ENCODE measurements at regions not wholly inside any gene's neighbourhood (a gene's known extent, or its start where the extent isn't known, plus 50 kb on each side); places are given as distances from the start of the nearest gene placed in this dataset.

DNA sequence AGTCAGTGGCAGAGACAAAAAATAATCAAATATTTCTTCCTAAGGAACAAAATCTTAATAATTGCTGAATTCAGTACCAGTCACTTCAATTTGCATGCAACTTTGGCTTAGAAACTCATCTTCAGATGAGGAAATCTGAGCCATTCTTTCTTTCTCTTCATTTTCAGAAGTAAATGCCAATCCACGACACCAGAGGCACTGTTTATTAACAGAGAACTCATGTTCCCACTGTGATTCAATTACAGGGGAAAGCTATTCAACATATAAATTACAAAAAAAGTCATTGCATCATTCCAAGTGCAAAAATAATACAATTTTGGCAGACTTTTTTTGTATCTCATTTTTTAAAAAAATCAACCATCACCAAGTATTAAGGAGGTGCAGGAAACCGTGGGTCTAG lies 816.1 kb upstream of the TMEM132C start:
- no peak overlapping the region for H3K27ac ChIP-seq (ENCODE audit: low read depth, low read length, poor library complexity, severe bottlenecking)
- no peaks in the 10 kb centered on the region for H3F3A ChIP-seq (ENCODE audit: insufficient read depth, low read length)
- no peak overlapping the region for H3K4me3 ChIP-seq (ENCODE audit: low read depth, low read length, poor library complexity, severe bottlenecking)
- TF ChIP-seq, protein P1, sequence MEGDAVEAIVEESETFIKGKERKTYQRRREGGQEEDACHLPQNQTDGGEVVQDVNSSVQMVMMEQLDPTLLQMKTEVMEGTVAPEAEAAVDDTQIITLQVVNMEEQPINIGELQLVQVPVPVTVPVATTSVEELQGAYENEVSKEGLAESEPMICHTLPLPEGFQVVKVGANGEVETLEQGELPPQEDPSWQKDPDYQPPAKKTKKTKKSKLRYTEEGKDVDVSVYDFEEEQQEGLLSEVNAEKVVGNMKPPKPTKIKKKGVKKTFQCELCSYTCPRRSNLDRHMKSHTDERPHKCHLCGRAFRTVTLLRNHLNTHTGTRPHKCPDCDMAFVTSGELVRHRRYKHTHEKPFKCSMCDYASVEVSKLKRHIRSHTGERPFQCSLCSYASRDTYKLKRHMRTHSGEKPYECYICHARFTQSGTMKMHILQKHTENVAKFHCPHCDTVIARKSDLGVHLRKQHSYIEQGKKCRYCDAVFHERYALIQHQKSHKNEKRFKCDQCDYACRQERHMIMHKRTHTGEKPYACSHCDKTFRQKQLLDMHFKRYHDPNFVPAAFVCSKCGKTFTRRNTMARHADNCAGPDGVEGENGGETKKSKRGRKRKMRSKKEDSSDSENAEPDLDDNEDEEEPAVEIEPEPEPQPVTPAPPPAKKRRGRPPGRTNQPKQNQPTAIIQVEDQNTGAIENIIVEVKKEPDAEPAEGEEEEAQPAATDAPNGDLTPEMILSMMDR (IDR thresholded peaks at IDR 0.05; ENCODE audit: low read length): no peak
- no peak for TF ChIP-seq EZH2 (IDR thresholded peaks at IDR 0.05; ENCODE audit: borderline replicate concordance, low read length)
- no peaks in the 10 kb centered on the region for H3K27me3 ChIP-seq (ENCODE audit: insufficient read depth, low read length)
- no peak overlapping the region for H3K9ac ChIP-seq (ENCODE audit: low read length)
- no peaks in the 10 kb centered on the region for H3K9me3 ChIP-seq (ENCODE audit: low read length)
- no peaks in the 10 kb centered on the region for H3K4me1 ChIP-seq (ENCODE audit: insufficient read depth, low read length, severe bottlenecking)
- no peaks in the 10 kb centered on the region for H3K79me2 ChIP-seq (ENCODE audit: insufficient read depth, low read length)
- H4K20me1 ChIP-seq (ENCODE audit: insufficient read depth, low read length): no peaks in the 10 kb centered on the region
- H3K4me2 ChIP-seq (ENCODE audit: low read length): no peak overlapping the region
- no peaks in the 10 kb centered on the region for H3K36me3 ChIP-seq (ENCODE audit: insufficient read depth, low read length)
- H3K9me2 ChIP-seq (ENCODE audit: low read depth, low read length): no peaks in the 10 kb centered on the region
- H2AFZ ChIP-seq (ENCODE audit: low read length): no peak overlapping the region

DNA sequence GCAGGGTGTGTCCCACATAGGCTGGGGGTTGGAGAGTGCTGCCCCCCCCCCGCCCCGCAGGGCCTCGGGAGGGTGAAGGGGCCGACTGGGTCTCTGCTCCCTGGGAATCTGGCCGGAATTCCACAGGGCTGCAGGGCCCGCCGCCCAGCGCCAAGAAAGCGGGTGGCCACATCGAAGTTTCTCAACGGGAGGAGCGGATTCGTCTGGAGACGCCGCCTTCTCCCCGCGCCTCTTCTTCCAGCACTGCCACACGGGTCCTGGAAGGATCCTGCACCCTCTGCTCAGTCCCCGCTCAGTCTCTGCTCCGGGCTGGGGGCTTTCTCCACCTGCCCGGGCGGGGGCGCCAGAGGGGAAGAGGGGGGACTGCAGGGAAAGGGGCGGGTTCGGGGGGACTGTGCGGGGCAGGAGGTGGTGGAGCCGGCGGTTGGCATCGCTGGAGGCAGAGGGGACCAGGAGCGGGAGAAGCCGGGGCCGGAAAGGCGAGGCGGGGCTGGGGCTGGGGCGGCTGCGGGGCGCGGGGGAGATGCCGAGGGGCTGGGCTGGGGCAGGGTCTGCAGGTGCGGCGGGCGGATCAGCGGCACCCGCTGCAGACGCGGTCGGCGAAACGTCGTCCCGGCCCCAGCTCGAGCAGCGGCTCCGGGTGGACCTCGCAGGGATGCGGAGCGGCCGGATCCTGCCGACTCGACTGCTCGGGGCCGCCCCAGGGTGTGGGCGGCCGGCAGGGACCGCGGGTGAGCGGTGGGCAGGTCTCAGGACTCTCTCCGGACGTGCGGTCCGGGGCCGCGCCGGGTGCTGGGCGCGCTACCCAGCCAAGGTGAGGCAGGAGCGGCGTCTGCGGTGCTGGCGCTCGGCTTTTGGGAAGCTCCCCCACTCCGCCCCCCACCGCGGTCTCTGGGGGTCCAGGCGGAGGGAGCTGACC lies 811.4 kb upstream of the TMEM132C start:
- no peaks in the 10 kb centered on the region for H3K9me3 ChIP-seq (ENCODE audit: low read length)
- no peaks in the 10 kb centered on the region for H3K9me2 ChIP-seq (ENCODE audit: low read depth, low read length)
- no peaks in the 10 kb centered on the region for H4K20me1 ChIP-seq (ENCODE audit: insufficient read depth, low read length)
- H3F3A ChIP-seq (ENCODE audit: insufficient read depth, low read length): no peaks in the 10 kb centered on the region
- no peaks in the 10 kb centered on the region for H3K4me1 ChIP-seq (ENCODE audit: insufficient read depth, low read length, severe bottlenecking)
- no peaks in the 10 kb centered on the region for H3K79me2 ChIP-seq (ENCODE audit: insufficient read depth, low read length)
- no peak overlapping the region for H3K4me2 ChIP-seq (ENCODE audit: low read length)
- no peak overlapping the region for H3K27ac ChIP-seq (ENCODE audit: low read depth, low read length, poor library complexity, severe bottlenecking)
- no peak overlapping the region for H3K9ac ChIP-seq (ENCODE audit: low read length)
- TF ChIP-seq, protein P1 (IDR thresholded peaks at IDR 0.05; ENCODE audit: low read length): no peak
- no peak for TF ChIP-seq EZH2 (IDR thresholded peaks at IDR 0.05; ENCODE audit: borderline replicate concordance, low read length)
- H3K36me3 ChIP-seq (ENCODE audit: insufficient read depth, low read length): no peaks in the 10 kb centered on the region
- no peaks in the 10 kb centered on the region for H3K27me3 ChIP-seq (ENCODE audit: insufficient read depth, low read length)
- no peak overlapping the region for H2AFZ ChIP-seq (ENCODE audit: low read length)
- no peak overlapping the region for H3K4me3 ChIP-seq (ENCODE audit: low read depth, low read length, poor library complexity, severe bottlenecking)

DNA sequence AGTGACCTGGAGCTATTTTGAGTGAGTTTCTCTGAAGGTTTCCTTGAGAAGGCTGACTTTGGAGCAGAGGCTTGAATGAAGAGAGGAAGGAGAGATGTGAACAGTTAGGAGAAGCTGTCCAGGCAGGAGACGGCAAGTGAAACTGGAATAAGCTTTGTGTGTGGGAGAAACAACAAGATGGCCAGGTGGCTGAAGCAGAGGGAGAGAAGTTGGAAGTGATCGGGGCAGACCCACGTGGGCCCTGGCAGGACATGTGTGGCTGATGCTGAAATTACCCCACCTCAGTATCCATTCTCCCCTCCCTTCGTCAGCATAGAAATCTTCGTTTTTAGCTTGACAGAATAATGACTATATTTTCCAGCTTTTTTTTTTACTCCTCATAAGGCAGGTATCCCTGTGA lies 809.2 kb upstream of the TMEM132C start:
- H3F3A ChIP-seq (ENCODE audit: insufficient read depth, low read length): no peaks in the 10 kb centered on the region
- H3K9ac ChIP-seq (ENCODE audit: low read length): no peak overlapping the region
- H3K4me3 ChIP-seq (ENCODE audit: low read depth, low read length, poor library complexity, severe bottlenecking): no peak overlapping the region
- no peaks in the 10 kb centered on the region for H3K9me3 ChIP-seq (ENCODE audit: low read length)
- TF ChIP-seq, protein P1 (IDR thresholded peaks at IDR 0.05; ENCODE audit: low read length): no peak
- no peaks in the 10 kb centered on the region for H3K4me1 ChIP-seq (ENCODE audit: insufficient read depth, low read length, severe bottlenecking)
- no peaks in the 10 kb centered on the region for H3K9me2 ChIP-seq (ENCODE audit: low read depth, low read length)
- H2AFZ ChIP-seq (ENCODE audit: low read length): no peak overlapping the region
- H3K4me2 ChIP-seq (ENCODE audit: low read length): no peak overlapping the region
- H4K20me1 ChIP-seq (ENCODE audit: insufficient read depth, low read length): no peaks in the 10 kb centered on the region
- no peaks in the 10 kb centered on the region for H3K27me3 ChIP-seq (ENCODE audit: insufficient read depth, low read length)
- H3K79me2 ChIP-seq (ENCODE audit: insufficient read depth, low read length): no peaks in the 10 kb centered on the region
- H3K36me3 ChIP-seq (ENCODE audit: insufficient read depth, low read length): no peaks in the 10 kb centered on the region
- no peak overlapping the region for H3K27ac ChIP-seq (ENCODE audit: low read depth, low read length, poor library complexity, severe bottlenecking)
